ENCODE measurements at regions not wholly inside any gene's neighbourhood (a gene's known extent, or its start where the extent isn't known, plus 50 kb on each side); places are given as distances from the start of the nearest gene placed in this dataset.

DNA sequence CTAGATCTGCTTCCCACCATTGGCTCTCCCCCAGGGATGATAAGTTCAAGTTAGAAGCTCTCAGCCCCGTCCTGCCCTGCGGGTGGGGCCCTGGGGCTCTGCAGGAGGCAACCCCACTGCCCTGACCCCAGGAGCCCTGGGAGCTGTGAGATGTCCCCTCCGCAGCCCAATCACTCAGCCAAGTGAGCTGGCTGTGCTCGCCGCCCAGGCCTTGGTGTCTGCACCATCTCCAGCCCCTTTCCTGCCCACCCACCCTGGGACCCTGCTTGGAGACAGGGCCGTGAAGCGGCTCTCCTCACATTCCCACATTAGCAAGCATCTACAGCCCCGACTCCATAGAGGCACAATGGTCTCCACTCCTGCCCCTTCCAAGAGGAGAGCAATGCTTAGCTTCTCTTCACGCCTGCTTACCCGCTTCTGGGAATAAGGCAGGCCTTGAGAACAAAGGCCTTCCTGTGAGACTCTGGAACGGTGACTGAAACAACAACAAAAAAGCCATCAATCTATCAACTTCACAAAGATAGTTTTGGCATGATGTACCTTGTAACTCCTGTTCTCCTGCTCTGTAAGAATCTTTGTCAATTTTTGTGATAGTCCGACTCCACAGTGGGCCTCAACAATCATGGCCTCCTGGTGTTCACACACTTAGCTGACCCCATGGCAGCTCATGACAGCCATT, 67.7 kb downstream of the FOXL3 start:
- 65 to 82% methylated on average over 12 of the region's 12 CpGs for WGBS, 2 donors
- TF ChIP-seq, protein P1, sequence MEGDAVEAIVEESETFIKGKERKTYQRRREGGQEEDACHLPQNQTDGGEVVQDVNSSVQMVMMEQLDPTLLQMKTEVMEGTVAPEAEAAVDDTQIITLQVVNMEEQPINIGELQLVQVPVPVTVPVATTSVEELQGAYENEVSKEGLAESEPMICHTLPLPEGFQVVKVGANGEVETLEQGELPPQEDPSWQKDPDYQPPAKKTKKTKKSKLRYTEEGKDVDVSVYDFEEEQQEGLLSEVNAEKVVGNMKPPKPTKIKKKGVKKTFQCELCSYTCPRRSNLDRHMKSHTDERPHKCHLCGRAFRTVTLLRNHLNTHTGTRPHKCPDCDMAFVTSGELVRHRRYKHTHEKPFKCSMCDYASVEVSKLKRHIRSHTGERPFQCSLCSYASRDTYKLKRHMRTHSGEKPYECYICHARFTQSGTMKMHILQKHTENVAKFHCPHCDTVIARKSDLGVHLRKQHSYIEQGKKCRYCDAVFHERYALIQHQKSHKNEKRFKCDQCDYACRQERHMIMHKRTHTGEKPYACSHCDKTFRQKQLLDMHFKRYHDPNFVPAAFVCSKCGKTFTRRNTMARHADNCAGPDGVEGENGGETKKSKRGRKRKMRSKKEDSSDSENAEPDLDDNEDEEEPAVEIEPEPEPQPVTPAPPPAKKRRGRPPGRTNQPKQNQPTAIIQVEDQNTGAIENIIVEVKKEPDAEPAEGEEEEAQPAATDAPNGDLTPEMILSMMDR (IDR thresholded peaks at IDR 0.05; ENCODE audit: control extremely low read depth, extremely low read depth): no peak
- DNase-seq: no peak
- H3K27ac ChIP-seq (ENCODE audit: low read depth in 1 of 2, low read length in 1 of 2): no peak overlapping the region
- peaks cover 0 to 3% (median 0%) of the 10 kb centered on the region in 4 donors for H3K9me3 ChIP-seq (ENCODE audit: control insufficient read depth in 4 of 4, insufficient read depth in 3 of 4, low read length in 3 of 4)
- peaks cover 0 to 9% (median 4%) of the 10 kb centered on the region in 5 donors for H3K4me1 ChIP-seq (ENCODE audit: control insufficient read depth in 5 of 5, insufficient read depth in 5 of 5, low read length in 5 of 5)
- H3K9ac ChIP-seq (ENCODE audit: insufficient read depth in 1 of 2, low read length in 2 of 2): no peak overlapping the region
- no peak for ATAC-seq (ENCODE audit: insufficient read depth, low FRiP score)
- no peaks in the 10 kb centered on the region for H3K27me3 ChIP-seq (ENCODE audit: control insufficient read depth in 3 of 3, insufficient read depth in 3 of 3, low read length in 2 of 3)
- H3K4me3 ChIP-seq: no peak overlapping the region
- no peaks in the 10 kb centered on the region for H3K36me3 ChIP-seq (ENCODE audit: control insufficient read depth in 4 of 4, insufficient read depth in 4 of 4, low read length in 4 of 4)

DNA sequence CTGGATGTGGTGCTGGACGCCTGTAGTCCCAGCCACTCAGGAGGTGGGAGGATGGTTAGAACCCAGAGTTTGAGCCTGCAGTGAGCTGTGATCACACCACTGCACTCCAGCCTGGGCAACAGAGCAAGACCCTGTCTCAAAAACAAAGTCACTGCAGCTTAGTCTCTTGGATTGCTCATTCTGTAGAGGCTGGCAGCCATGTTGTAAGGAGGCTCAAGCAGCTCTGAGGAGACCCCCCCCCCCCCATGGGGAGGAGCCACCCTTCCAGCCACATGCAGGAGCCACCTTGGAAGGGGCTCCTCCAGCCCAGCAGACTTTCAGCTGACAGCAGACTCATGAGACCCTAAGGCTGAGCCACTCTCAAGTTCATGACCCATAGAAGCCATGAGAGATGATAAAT, 68.4 kb downstream of the FOXL3 start:
- DNase-seq (no peak), ATAC-seq (ENCODE audit: insufficient read depth, low FRiP score) (no peak)
- no peak overlapping the region for H3K27ac ChIP-seq (ENCODE audit: low read depth in 1 of 2, low read length in 1 of 2)
- H3K4me3 ChIP-seq: no peak overlapping the region
- no peaks in the 10 kb centered on the region for H3K27me3 ChIP-seq (ENCODE audit: control insufficient read depth in 3 of 3, insufficient read depth in 3 of 3, low read length in 2 of 3)
- TF ChIP-seq, protein P1 (IDR thresholded peaks at IDR 0.05; ENCODE audit: control extremely low read depth, extremely low read depth): no peak
- H3K9ac ChIP-seq (ENCODE audit: insufficient read depth in 1 of 2, low read length in 2 of 2): no peak overlapping the region
- H3K36me3 ChIP-seq (ENCODE audit: control insufficient read depth in 4 of 4, insufficient read depth in 4 of 4, low read length in 4 of 4): no peaks in the 10 kb centered on the region
- peaks cover 0 to 4% (median 0%) of the 10 kb centered on the region in 4 donors for H3K9me3 ChIP-seq (ENCODE audit: control insufficient read depth in 4 of 4, insufficient read depth in 3 of 4, low read length in 3 of 4)
- 92 to 100% methylated on average over 1 of the region's 1 CpG for WGBS, 2 donors
- peaks cover 0 to 9% (median 4%) of the 10 kb centered on the region in 5 donors for H3K4me1 ChIP-seq (ENCODE audit: control insufficient read depth in 5 of 5, insufficient read depth in 5 of 5, low read length in 5 of 5)

DNA sequence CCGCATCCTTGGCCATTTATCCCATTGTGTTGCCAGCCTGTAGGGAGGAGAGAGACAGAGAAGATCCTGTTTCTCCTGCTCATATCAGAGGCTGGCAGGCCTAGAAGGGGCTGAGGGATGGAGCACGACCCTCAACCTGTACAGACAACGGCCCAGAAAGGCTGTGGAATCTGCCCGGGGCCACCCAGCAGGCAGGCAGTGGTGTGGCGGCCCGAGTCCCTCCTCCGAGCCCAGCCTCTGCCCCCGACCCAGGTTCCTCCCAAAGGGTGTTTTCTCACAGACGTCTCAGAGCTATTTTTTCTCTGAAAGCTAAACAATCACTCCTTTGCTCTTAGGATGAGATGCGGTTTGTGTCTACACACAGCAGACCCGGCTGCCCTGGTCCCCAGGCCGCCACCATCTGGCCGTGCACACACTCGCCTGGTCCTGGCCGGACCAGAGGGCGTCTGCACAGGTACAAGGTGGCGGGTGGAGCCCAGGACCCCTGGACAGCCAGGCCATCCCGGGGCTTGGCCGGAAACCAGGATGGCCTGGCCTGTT, 69.3 kb downstream of the FOXL3 start:
- Histone ChIP-seq H3K27ac (ENCODE audit: low read depth in 1 of 2, low read length in 1 of 2) (no peak overlapping the region), H3K9ac (ENCODE audit: insufficient read depth in 1 of 2, low read length in 2 of 2) (no peak overlapping the region), H3K4me1 (ENCODE audit: control insufficient read depth in 5 of 5, insufficient read depth in 5 of 5, low read length in 5 of 5) (peaks cover 0 to 9% (median 4%) of the 10 kb centered on the region in 5 donors), H3K9me3 (ENCODE audit: control insufficient read depth in 4 of 4, insufficient read depth in 3 of 4, low read length in 3 of 4) (peaks cover 0 to 7% (median 0%) of the 10 kb centered on the region in 4 donors), H3K4me3 (no peak overlapping the region), H3K36me3 (ENCODE audit: control insufficient read depth in 4 of 4, insufficient read depth in 4 of 4, low read length in 4 of 4) (no peaks in the 10 kb centered on the region), H3K27me3 (ENCODE audit: control insufficient read depth in 3 of 3, insufficient read depth in 3 of 3, low read length in 2 of 3) (no peaks in the 10 kb centered on the region)
- WGBS, 2 donors: 56 to 70% methylated on average over 19 of the region's 19 CpGs
- DNase-seq: no peak
- no peak for ATAC-seq (ENCODE audit: insufficient read depth, low FRiP score)
- TF ChIP-seq, protein P1 (IDR thresholded peaks at IDR 0.05; ENCODE audit: control extremely low read depth, extremely low read depth): no peak

Data from lung (tissue), 11 donors.